HEK293T (cell line): ENCODE measurements at regions not wholly inside any gene's neighbourhood (a gene's known extent, or its start where the extent isn't known, plus 50 kb on each side); places are given as distances from the start of the nearest gene placed in this dataset.

Source experiments
- CTCF ChIA-PET: fragments of 350-600 bp; formaldehyde crosslinking; extraction: SDS; loops from one replicate; lab custom pipeline; 2021; ENCODE audit warnings: antibody characterized with exemption, inconsistent platforms; lab: Yijun Ruan, JAX
- POLR2A ChIA-PET: fragments of 350-600 bp; formaldehyde crosslinking; extraction: SDS; loops from one replicate; lab custom pipeline; 2020; ENCODE audit warnings: antibody characterized with exemption, inconsistent platforms; lab: Yijun Ruan, JAX
- DNase-seq: peaks from one replicate; pipeline ENCODE4 v3.0.0; 2012; ENCODE audit warnings: mixed read lengths; ENCODE audit errors: extremely low spot score
- ARNT ChIP-seq: fragments of 450-650 bp; IDR thresholded peaks from 2 replicates; pipeline ENCODE4 v1.6.1; 2017; ENCODE audit warnings: mild to moderate bottlenecking
- BHLHE40 ChIP-seq: fragments of 450-650 bp; IDR thresholded peaks from 2 replicates; pipeline ENCODE4 v1.6.1; 2016; ENCODE audit warnings: mild to moderate bottlenecking, moderate library complexity, borderline replicate concordance
- CTBP1 ChIP-seq: fragments of 450-650 bp; IDR thresholded peaks from 2 replicates; pipeline ENCODE4 v1.6.1; 2016; ENCODE audit warnings: borderline replicate concordance
- ELF4 ChIP-seq: fragments of 450-650 bp; IDR thresholded peaks from 2 replicates; pipeline ENCODE4 v1.6.1; 2017; ENCODE audit warnings: antibody characterized with exemption
- FOXA1 ChIP-seq: fragments of 450-650 bp; IDR thresholded peaks from 2 replicates; pipeline ENCODE4 v1.6.1; 2016; ENCODE audit warnings: mild to moderate bottlenecking
- FOXK2 ChIP-seq: fragments of 450-650 bp; IDR thresholded peaks from 2 replicates; pipeline ENCODE4 v1.6.1; 2016; ENCODE audit warnings: mild to moderate bottlenecking
- FOXM1 ChIP-seq: fragments of 450-650 bp; IDR thresholded peaks from 2 replicates; pipeline ENCODE4 v1.6.1; 2017; ENCODE audit warnings: mild to moderate bottlenecking, borderline replicate concordance
- HDGF ChIP-seq: fragments of 450-650 bp; IDR thresholded peaks from 2 replicates; pipeline ENCODE4 v1.6.1; 2017; ENCODE audit warnings: antibody characterized with exemption, borderline replicate concordance
- L3MBTL2 ChIP-seq: fragments of 450-650 bp; conservative IDR thresholded peaks from 2 replicates; pipeline ENCODE4 v1.6.1; 2016; ENCODE audit warnings: mild to moderate bottlenecking
- LEF1 ChIP-seq: fragments of 450-650 bp; IDR thresholded peaks from 2 replicates; pipeline ENCODE4 v1.6.1; 2017; ENCODE audit warnings: mild to moderate bottlenecking, borderline replicate concordance
- NFRKB ChIP-seq: fragments of 450-650 bp; IDR thresholded peaks from 2 replicates; pipeline ENCODE4 v1.6.1; 2016; ENCODE audit warnings: mild to moderate bottlenecking, moderate library complexity
- SP1 ChIP-seq: fragments of 450-650 bp; IDR thresholded peaks from 2 replicates; pipeline ENCODE4 v1.6.1; 2017
- SUZ12 ChIP-seq: fragments of 450-650 bp; IDR thresholded peaks from 2 replicates; pipeline ENCODE4 v1.6.1; 2016; ENCODE audit warnings: mild to moderate bottlenecking
- TARDBP ChIP-seq: fragments of 450-650 bp; IDR thresholded peaks from 2 replicates; pipeline ENCODE4 v1.6.1; 2016
- ZNF384 ChIP-seq: fragments of 450-650 bp; IDR thresholded peaks from 2 replicates; pipeline ENCODE4 v1.6.1; 2016
- TF ChIP-seq, protein P1 (sequence below): fragments of 450-650 bp; IDR thresholded peaks from 2 replicates; pipeline ENCODE4 v1.6.1; 2016

DNA sequence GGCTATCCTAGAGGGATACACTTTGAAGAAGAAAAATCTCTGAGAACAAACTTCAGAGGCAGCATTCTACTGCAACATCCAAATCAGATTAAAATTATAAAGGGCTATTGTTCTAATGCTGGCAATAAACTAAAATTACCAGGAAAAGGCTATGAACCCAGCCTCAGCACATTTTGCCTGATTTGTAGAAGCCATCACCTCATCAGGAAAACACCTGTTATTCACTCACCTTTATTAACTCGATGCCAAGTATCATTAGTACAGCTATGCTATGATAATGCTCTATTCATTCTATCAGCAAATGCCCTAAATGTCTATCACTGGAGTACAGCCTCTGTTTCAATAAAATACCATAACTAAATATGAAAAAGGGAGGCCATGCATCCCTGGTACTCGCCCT lies 510.2 kb downstream of the RASEF start:
- POLR2A ChIA-PET = no interaction called here
- CTCF ChIA-PET = no interaction called here
- TF ChIP-seq ARNT (no peak), ELF4 (no peak), FOXA1 (no peak), ZNF384 (no peak), L3MBTL2 (no peak), SUZ12 (no peak)
- TF ChIP-seq, protein P1, sequence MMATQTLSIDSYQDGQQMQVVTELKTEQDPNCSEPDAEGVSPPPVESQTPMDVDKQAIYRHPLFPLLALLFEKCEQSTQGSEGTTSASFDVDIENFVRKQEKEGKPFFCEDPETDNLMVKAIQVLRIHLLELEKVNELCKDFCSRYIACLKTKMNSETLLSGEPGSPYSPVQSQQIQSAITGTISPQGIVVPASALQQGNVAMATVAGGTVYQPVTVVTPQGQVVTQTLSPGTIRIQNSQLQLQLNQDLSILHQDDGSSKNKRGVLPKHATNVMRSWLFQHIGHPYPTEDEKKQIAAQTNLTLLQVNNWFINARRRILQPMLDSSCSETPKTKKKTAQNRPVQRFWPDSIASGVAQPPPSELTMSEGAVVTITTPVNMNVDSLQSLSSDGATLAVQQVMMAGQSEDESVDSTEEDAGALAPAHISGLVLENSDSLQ = no peak
- DNase-seq = no peak

DNA sequence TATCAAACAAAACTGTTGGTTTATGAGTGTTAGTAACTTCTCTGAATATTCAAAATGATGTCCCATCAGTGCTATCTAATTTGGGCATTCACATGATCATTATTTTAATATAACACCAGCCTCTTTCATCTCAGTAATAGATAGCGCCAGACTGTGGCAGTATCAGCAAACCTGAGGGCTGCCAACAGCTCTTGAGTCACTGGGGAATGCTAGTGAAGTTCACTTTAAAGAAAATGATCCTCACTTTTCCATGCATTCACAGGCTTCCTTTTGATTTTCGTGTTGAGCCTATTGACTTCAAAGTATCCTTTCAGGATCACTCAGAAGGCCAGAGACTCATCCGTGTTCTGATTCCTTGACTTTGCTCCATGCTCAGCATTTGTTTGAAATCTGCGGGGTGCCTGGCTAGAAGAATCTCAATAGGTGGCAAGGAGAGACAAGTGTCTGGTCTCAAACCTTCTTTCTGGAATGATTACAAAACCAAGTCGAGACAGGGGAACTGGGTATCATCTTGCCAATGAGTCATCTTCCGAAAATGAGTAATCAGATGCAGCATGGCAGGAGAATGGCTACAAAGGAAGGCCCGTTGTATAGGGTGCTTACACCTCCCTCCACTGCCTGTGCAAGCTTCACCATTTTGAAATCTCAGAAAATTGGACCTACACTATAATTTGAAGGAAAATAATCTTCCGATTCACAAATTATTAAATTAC lies 509.1 kb downstream of the RASEF start:
- CTCF ChIA-PET = no interaction called here
- POLR2A ChIA-PET = no interaction called here

DNA sequence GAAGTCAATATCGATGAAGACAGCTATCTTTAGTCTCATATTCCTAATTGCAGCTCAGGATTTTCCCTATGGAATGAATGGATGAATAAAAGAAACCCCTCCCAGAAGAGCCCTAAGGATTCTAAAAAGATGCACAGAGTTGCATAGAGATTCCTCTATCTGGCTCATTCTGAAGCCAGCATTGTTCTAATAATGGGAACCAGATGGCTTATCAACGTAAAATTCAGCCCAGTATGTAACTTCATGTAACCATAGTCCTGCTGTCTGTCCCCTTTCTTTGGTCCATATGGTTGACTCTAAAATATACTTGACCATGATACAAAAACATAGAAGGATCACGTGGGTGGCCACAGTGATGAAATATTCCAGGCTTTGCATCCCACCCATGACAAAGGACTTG lies 508.6 kb downstream of the RASEF start:
- no peak for DNase-seq
- ChIA-PET CTCF (no interaction called here), POLR2A (no interaction called here)
- TF ChIP-seq L3MBTL2 = no peak
- no peak for TF ChIP-seq BHLHE40
- no peak for TF ChIP-seq FOXK2
- no peak for TF ChIP-seq LEF1
- no peak for TF ChIP-seq HDGF
- no peak for TF ChIP-seq ARNT
- TF ChIP-seq SP1 = no peak
- no peak for TF ChIP-seq FOXA1
- TF ChIP-seq CTBP1 = no peak
- TF ChIP-seq, protein P1 = no peak
- no peak for TF ChIP-seq SUZ12
- no peak for TF ChIP-seq TARDBP

More for the DNA sequence above, 509.1 kb downstream of the RASEF start:
- TF ChIP-seq ZNF384 (no peak), TARDBP (no peak), L3MBTL2 (no peak), LEF1 (no peak), ARNT (no peak), SP1 (no peak), ELF4 (no peak), CTBP1 (no peak), FOXA1 (no peak), FOXK2 (no peak), FOXM1 (no peak), BHLHE40 (no peak), SUZ12 (no peak), HDGF (no peak), NFRKB (no peak)
- TF ChIP-seq, protein P1 = no peak
- DNase-seq = no peak

DNA sequence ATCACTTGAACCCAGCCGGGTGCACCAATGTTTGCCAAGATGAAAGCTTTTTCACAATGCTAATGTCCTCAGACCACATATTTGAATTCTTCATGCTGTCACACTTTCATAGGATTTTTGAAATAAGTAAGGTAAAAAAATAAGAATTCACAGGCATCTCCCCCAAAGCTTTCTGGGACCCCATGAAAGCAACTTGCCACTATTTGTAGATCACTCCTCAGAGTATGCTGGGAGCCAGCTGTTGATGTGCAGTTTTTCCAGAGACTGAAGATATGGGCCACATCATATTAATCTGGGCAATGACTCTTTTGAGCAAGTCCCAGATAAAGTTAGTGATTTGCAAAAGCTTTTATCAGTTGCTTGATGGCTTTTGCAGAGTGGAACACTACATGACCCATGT lies 507.9 kb downstream of the RASEF start:
- no peak for DNase-seq
- ChIA-PET CTCF (no interaction called here), POLR2A (no interaction called here)
- TF ChIP-seq TARDBP (no peak), ELF4 (no peak), CTBP1 (no peak), L3MBTL2 (no peak), SP1 (no peak), FOXA1 (no peak), BHLHE40 (no peak), SUZ12 (no peak), NFRKB (no peak), ZNF384 (no peak), FOXM1 (no peak)
- TF ChIP-seq, protein P1 = no peak

DNA sequence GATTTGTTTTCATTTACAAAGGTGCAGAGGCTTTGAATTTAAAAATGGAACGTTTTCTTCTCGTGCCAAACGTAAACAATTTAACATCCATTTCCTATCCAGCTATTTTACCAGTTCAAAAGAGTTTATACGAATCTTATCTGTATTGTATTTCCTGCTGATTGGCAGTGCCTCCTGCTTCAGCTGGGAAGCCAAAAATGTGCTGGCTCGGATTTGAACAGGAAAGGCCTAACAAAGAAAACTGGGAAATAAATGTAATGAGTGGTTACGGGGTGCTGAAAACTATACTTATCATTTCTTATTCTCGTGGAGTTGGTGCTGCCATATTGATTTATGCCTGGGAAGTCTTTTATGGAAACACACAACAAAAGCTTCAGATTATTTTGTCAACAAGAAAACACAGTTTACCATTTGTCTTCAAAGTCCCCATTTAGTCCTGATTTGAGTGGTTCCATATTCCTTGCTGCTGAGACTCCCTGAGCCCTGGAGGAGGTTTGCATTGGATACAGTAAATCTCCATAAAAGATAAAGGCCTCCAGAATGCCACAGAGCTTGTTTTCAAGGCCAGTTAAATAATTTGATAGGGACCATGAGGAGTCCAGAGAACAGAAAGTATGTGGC lies 507.4 kb downstream of the RASEF start:
- POLR2A ChIA-PET = no interaction called here
- TF ChIP-seq HDGF (no peak), LEF1 (no peak), L3MBTL2 (no peak), ELF4 (no peak), SP1 (no peak)
- TF ChIP-seq, protein P1 = no peak
- CTCF ChIA-PET = interaction anchor here (0.6 kb wide), 1 partner anchor 896 kb away, joined by 3 read pairs; no protein-coding TSS in a partner anchor

More for the DNA sequence above, 507.4 kb downstream of the RASEF start:
- DNase-seq = no peak
